Activated naive CD4-positive, alpha-beta T cell treated with anti-CD3 and anti-CD28 coated beads for 36 hours (primary cell): ENCODE measurements at regions not wholly inside any gene's neighbourhood (a gene's known extent, or its start where the extent isn't known, plus 50 kb on each side); places are given as distances from the start of the nearest gene placed in this dataset.
"Not testable (repeated sequence)": the region's sequence is repeated elsewhere in the genome, so short reads cannot be mapped to it uniquely, and the experiment has no call there.

Experiments
- CTCF ChIA-PET: fragments of 350-600 bp; sonication (Branson Sonifier 250); formaldehyde crosslinking; loops from one replicate; lab custom pipeline; 2021; ENCODE audit warnings: antibody characterized with exemption; lab: Charles Lee
- DNase-seq: peaks from one replicate; pipeline ENCODE4 v3.0.0-alpha.2; 2020
- H3K27ac Mint-ChIP-seq: one replicate; pipeline ENCODE4 v1.8.0; 2021; ENCODE audit warnings: mild to moderate bottlenecking, mixed read lengths
- H3K27me3 Mint-ChIP-seq: one replicate; pipeline ENCODE4 v1.8.0; 2021; ENCODE audit warnings: low read depth, mixed read lengths
- H3K36me3 Mint-ChIP-seq: one replicate; pipeline ENCODE4 v1.8.0; 2021; ENCODE audit warnings: low read depth, mixed read lengths
- H3K4me1 Mint-ChIP-seq: one replicate; pipeline ENCODE4 v1.8.0; 2021; ENCODE audit warnings: low read depth, mixed read lengths
- H3K4me3 Mint-ChIP-seq: one replicate; pipeline ENCODE4 v1.8.0; 2021; ENCODE audit warnings: mild to moderate bottlenecking, moderate library complexity, mixed read lengths
- H3K9me3 Mint-ChIP-seq: one replicate; pipeline ENCODE4 v1.8.0; 2021; ENCODE audit warnings: mixed read lengths
- intact Hi-C: fragments of 100-400 bp; cut with micrococcal nuclease; formaldehyde crosslinking; loops from one replicate; pipeline ENCODE4 v1.15.1; 2023

- intact Hi-C loops = no loop called here
- no peak for DNase-seq
- no peak overlapping the region for H3K4me3 Mint-ChIP-seq
- CTCF ChIA-PET = no interaction called here
- no peaks in the 10 kb centered on the region for H3K36me3 Mint-ChIP-seq
- no peak overlapping the region for H3K27ac Mint-ChIP-seq
- no peaks in the 10 kb centered on the region for H3K4me1 Mint-ChIP-seq
- no peaks in the 10 kb centered on the region for H3K9me3 Mint-ChIP-seq
- H3K27me3 Mint-ChIP-seq = no peaks in the 10 kb centered on the region
Measured at GRCh38 chr20:40634891-40635290, 54.1 kb downstream of the MAFB start.

DNA sequence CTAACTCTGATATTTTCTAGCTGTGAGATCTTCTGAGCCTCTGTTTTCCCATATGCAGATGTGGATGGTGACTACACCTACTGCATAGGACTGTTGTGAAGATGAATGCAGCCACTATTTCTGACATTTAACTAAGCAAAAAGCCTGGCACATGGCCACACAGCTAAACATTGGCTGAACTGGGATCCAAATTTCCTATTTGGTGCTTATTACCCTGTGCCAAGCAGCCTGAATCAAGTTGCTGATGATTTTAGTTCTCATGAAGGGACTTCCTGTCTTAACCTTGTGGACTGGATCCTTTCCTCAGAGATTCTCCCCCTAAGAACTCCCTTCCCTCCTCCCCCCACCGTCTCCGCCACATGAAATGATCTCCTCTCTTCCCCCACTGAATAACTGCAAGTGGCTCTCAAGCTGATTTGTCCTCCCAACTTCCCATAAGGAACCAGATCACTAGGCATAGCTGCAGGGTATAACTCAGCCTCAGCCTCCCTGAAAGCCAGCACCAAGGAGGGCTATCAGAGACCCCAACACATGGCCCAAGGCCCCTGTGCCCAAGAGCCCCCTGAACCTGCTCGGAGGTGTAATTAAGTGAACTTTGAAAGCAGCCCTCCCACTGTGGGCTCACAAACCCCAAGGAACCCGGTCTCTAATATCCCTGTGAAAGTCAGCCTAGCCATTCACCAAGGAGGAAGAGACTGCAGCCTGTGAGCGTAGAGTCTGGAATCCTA is 55.7 kb downstream of the MAFB start:
- intact Hi-C loops = no loop called here
- CTCF ChIA-PET = no interaction called here
- no peak overlapping the region for H3K27ac Mint-ChIP-seq
- DNase-seq = no peak
- H3K4me3 Mint-ChIP-seq = no peak overlapping the region
- H3K9me3 Mint-ChIP-seq = no peaks in the 10 kb centered on the region
- H3K36me3 Mint-ChIP-seq = no peaks in the 10 kb centered on the region
- no peaks in the 10 kb centered on the region for H3K27me3 Mint-ChIP-seq
- no peaks in the 10 kb centered on the region for H3K4me1 Mint-ChIP-seq

- Mint-ChIP-seq H3K9me3 (no peaks in the 10 kb centered on the region), H3K27me3 (peaks cover 3% of the 10 kb centered on the region), H3K36me3 (no peaks in the 10 kb centered on the region), H3K4me3 (no peak overlapping the region), H3K4me1 (no peaks in the 10 kb centered on the region), H3K27ac (no peak overlapping the region)
- no peak for DNase-seq
- intact Hi-C loops = no loop called here
- CTCF ChIA-PET = no interaction called here
Measured at GRCh38 chr20:40632346-40632976, 56.6 kb downstream of the MAFB start.

GRCh38 chr20:40631119-40631631 is 57.9 kb downstream of the MAFB start:
- DNase-seq = no peak
- H3K27me3 Mint-ChIP-seq = peaks cover 3% of the 10 kb centered on the region
- CTCF ChIA-PET = no interaction called here
- no peaks in the 10 kb centered on the region for H3K36me3 Mint-ChIP-seq
- H3K4me3 Mint-ChIP-seq = no peak overlapping the region
- intact Hi-C loops = no loop called here
- no peak overlapping the region for H3K27ac Mint-ChIP-seq
- H3K4me1 Mint-ChIP-seq = no peaks in the 10 kb centered on the region
- peaks cover 2% of the 10 kb centered on the region for H3K9me3 Mint-ChIP-seq

GRCh38 chr20:40630713-40631112 is 58.3 kb downstream of the MAFB start:
- Mint-ChIP-seq H3K36me3 (no peaks in the 10 kb centered on the region), H3K27ac (no peak overlapping the region), H3K4me3 (no peak overlapping the region), H3K4me1 (no peaks in the 10 kb centered on the region), H3K27me3 (peaks cover 3% of the 10 kb centered on the region), H3K9me3 (peaks cover 2% of the 10 kb centered on the region)
- intact Hi-C loops = no loop called here
- CTCF ChIA-PET = no interaction called here
- DNase-seq = no peak

DNA sequence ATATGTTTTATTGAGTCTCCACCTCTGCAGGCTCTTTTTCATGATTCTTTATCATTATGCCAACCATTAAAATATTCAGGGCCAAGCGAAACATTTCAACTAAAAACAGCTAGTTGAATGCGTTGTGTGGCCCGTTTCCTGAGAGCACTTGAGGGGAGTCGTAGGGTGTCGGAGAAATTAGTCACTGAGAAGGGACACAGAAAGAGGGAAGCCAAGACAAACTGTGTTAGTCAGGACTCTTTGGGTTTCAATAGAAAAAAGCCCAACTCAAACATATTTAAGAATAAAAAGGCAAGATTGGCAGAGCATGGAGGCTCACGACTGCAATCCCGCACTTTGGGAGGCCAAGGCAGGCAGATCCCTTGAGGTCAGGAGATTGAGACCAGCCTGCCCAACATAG is 58.9 kb downstream of the MAFB start:
- Mint-ChIP-seq H3K9me3 (peaks cover 2% of the 10 kb centered on the region), H3K4me1 (no peaks in the 10 kb centered on the region), H3K4me3 (no peak overlapping the region), H3K36me3 (no peaks in the 10 kb centered on the region), H3K27me3 (peaks cover 3% of the 10 kb centered on the region), H3K27ac (no peak overlapping the region)
- DNase-seq = no peak
- CTCF ChIA-PET = no interaction called here
- intact Hi-C loops = no loop called here

DNA sequence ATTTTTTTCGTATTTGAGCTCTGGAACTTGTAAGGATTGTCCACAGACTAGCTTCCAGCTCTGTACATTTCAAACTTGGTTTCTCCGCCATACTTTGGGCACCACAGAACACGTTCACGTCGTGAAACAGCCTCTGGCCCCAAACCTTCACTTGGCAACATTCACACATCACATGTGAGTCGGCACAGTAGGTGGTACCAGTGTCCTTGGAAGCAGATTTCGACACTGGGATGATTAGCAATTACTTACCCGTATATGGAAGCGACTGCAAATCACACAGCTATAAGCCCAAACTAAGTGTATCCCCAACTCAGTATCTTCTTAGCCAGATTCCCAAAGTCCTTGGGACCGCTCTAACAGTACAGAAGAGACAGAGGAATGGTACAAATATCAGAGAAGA is 60.2 kb downstream of the MAFB start:
- peaks cover 3% of the 10 kb centered on the region for H3K27me3 Mint-ChIP-seq

DNA sequence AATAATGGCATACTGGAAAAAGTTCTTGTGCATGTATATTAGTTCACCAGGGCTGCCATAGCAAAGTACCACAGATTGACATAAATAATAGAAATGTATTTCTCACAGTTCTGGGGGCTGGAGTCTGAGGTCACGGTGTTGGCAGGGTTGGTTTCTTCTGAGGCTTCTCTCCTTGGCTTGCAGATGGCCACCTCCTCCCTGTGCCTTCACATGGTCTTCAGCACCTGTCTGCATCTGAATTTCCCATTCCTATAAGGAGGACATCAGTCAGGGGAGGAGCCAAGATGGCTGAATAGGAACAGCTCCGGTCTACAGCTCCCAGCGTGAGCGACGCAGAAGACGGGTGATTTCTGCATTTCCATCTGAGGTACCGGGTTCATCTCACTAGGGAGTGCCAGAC is 70.0 kb downstream of the MAFB start:
- DNase-seq, intact Hi-C loops, H3K4me1 Mint-ChIP-seq, CTCF ChIA-PET, H3K27ac Mint-ChIP-seq, H3K4me3 Mint-ChIP-seq, H3K9me3 Mint-ChIP-seq, H3K36me3 Mint-ChIP-seq: not testable (repeated sequence)
- H3K27me3 Mint-ChIP-seq = peaks cover 16% of the 10 kb centered on the region

More for the DNA sequence above, 60.2 kb downstream of the MAFB start:
- Mint-ChIP-seq H3K36me3 (no peaks in the 10 kb centered on the region), H3K27ac (no peak overlapping the region), H3K4me1 (no peaks in the 10 kb centered on the region), H3K9me3 (peaks cover 2% of the 10 kb centered on the region), H3K4me3 (no peak overlapping the region)
- no peak for DNase-seq
- CTCF ChIA-PET = no interaction called here
- intact Hi-C loops = no loop called here

GRCh38 chr20:40617594-40617993 is 71.4 kb downstream of the MAFB start:
- Mint-ChIP-seq H3K27ac (no peak overlapping the region), H3K9me3 (no peaks in the 10 kb centered on the region), H3K36me3 (no peaks in the 10 kb centered on the region), H3K4me1 (no peaks in the 10 kb centered on the region), H3K4me3 (no peak overlapping the region), H3K27me3 (peaks cover 16% of the 10 kb centered on the region)
- intact Hi-C loops = no loop called here
- CTCF ChIA-PET = no interaction called here
- DNase-seq = no peak

DNA sequence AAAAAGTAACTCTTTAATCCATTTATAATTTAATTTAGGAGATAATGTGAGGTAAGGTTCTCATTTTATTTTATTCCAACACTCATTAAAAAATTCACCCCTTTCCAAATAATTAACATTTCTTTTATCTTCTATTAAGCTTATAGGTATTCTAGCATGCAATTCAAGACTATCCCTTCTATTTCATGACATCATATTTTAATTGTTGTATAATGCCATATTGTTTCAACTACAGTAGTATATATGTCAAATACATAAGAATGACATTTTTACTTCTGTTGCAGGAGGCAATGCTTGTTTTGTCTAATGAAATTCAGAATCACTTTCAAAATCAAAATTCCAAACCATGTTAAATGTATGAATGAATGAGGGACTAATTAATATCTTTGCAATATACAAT is 76.2 kb downstream of the MAFB start:
- Mint-ChIP-seq H3K27me3 (peaks cover 11% of the 10 kb centered on the region), H3K4me1 (no peaks in the 10 kb centered on the region), H3K36me3 (no peaks in the 10 kb centered on the region), H3K4me3 (no peak overlapping the region), H3K9me3 (no peaks in the 10 kb centered on the region), H3K27ac (no peak overlapping the region)
- CTCF ChIA-PET = no interaction called here
- intact Hi-C loops = no loop called here
- no peak for DNase-seq

DNA sequence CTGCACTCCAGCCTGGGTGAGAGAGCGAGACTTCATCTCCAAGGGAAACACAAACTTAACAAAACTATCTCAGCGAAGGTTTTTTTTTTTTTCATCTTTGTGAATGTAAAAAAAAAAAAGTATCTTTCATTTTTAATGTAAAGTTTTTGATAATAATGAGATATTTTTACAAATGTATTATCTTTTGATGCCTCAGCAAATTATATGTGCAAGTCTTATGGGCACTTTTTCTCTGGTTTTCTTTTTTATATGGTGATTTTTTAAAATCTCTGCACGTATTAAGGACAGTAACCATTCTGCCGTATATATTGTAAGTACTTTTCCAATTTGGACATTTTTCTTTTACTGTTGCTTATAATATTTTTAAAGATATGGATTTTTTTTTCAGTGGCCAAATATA is 76.8 kb downstream of the MAFB start:
- Mint-ChIP-seq H3K9me3 (no peaks in the 10 kb centered on the region), H3K27ac (no peak overlapping the region), H3K4me3 (no peak overlapping the region), H3K27me3 (peaks cover 8% of the 10 kb centered on the region), H3K4me1 (no peaks in the 10 kb centered on the region), H3K36me3 (no peaks in the 10 kb centered on the region)
- CTCF ChIA-PET = no interaction called here
- intact Hi-C loops = no loop called here
- DNase-seq = no peak

DNA sequence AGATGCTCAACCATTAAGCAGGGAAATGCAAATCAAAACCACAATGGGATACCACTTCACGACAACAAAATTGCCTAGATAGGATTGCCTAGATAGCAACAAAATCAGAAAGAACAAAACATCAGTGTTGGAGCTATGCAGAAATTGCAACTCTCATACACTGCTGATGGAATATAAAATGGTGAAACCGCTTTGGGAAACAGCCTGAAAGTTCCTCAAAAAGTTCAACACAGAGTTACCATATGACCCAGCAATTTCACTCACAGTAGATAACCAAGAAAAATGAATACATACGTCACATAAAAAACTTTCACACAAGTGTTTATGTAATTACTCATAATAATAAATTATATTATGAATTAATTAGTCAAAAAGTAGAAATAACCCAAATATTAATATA is 78.3 kb downstream of the MAFB start:
- H3K4me1 Mint-ChIP-seq = no peaks in the 10 kb centered on the region
- H3K27ac Mint-ChIP-seq = no peak overlapping the region
- intact Hi-C loops = no loop called here
- no peaks in the 10 kb centered on the region for H3K36me3 Mint-ChIP-seq
- CTCF ChIA-PET = no interaction called here
- peaks cover 3% of the 10 kb centered on the region for H3K27me3 Mint-ChIP-seq
- no peaks in the 10 kb centered on the region for H3K9me3 Mint-ChIP-seq
- DNase-seq = no peak
- H3K4me3 Mint-ChIP-seq = no peak overlapping the region

- Mint-ChIP-seq H3K27ac (no peak overlapping the region), H3K9me3 (no peaks in the 10 kb centered on the region), H3K36me3 (no peaks in the 10 kb centered on the region), H3K4me3 (no peak overlapping the region), H3K27me3 (peaks cover 6% of the 10 kb centered on the region), H3K4me1 (no peaks in the 10 kb centered on the region)
- no peak for DNase-seq
- intact Hi-C loops = no loop called here
- CTCF ChIA-PET = no interaction called here
Measured at GRCh38 chr20:40607927-40608326, 81.1 kb downstream of the MAFB start.
